B cell (primary cell): ENCODE measurements at regions not wholly inside any gene's neighbourhood (a gene's known extent, or its start where the extent isn't known, plus 50 kb on each side); places are given as distances from the start of the nearest gene placed in this dataset.
"Not testable (repeated sequence)": the region's sequence is repeated elsewhere in the genome, so short reads cannot be mapped to it uniquely, and the experiment has no call there.

Source experiments
- ATAC-seq: fragments of 200-7000 bp; cut with Tn5 transposase; one replicate; pipeline ENCODE4 v1.10.0; 2021; ENCODE audit warnings: low read depth, mild to moderate bottlenecking, moderate number of reproducible peaks, moderate library complexity
- CTCF ChIA-PET: fragments of 350-600 bp; sonication (Branson Sonifier 250); formaldehyde crosslinking; loops from one replicate; lab custom pipeline; 2021; ENCODE audit warnings: antibody characterized with exemption, inconsistent platforms; lab: Charles Lee
- POLR2A ChIA-PET: fragments of 350-600 bp; sonication (Branson Sonifier 250); formaldehyde crosslinking; loops from one replicate; lab custom pipeline; 2021; ENCODE audit warnings: antibody characterized with exemption; lab: Charles Lee
- DNase-seq: peaks from one replicate; pipeline ENCODE4 v3.0.0; 2013
- H2AFZ ChIP-seq: 2 replicates; pipeline ENCODE4 v1.6.1; 2012; ENCODE audit warnings: mild to moderate bottlenecking, low read depth, low read length; ENCODE audit not compliant: insufficient read depth, poor library complexity, severe bottlenecking
- H3K27ac ChIP-seq, 2 donors: 1 replicate in 1 of 2; 2 replicates in 1 of 2; pipeline ENCODE4 v1.5.1; 2012 to 2013; ENCODE audit warnings: low read length in 2 of 2, mild to moderate bottlenecking in 2 of 2, moderate library complexity in 1 of 2
- H3K27me3 ChIP-seq, 4 experiments: fragments of 200-600 bp in 1 of 4; sonication (generic) in 1 of 4; replicated peaks in 1 of 4; 1 replicate in 2 of 4; 2 replicates in 2 of 4; pipeline versions ENCODE4 v1.6.1 to v1.7.0; 2013 to 2016; ENCODE audit warnings: low read length in 3 of 4, mild to moderate bottlenecking in 2 of 4, mixed read lengths in 1 of 4, moderate library complexity in 1 of 4; ENCODE audit not compliant: insufficient read depth in 4 of 4, control insufficient read depth in 3 of 4; ENCODE audit errors: control extremely low read depth in 1 of 4
- H3K36me3 ChIP-seq, 2 experiments: replicated peaks in 1 of 2; 1 replicate in 1 of 2; 2 replicates in 1 of 2; pipeline versions ENCODE4 v1.6.1 to v1.7.1; 2013; ENCODE audit warnings: low read length in 1 of 2; ENCODE audit not compliant: insufficient read depth in 2 of 2, control insufficient read depth in 1 of 2; ENCODE audit errors: control extremely low read depth in 1 of 2, extremely low read depth in 1 of 2
- H3K4me1 ChIP-seq, 2 donors: fragments of 200-600 bp in 1 of 2; sonication (generic) in 1 of 2; 1 replicate in 1 of 2; 2 replicates in 1 of 2; pipeline versions ENCODE4 v1.5.1 to v1.6.1; 2013 to 2017; ENCODE audit warnings: low read length in 2 of 2; ENCODE audit not compliant: control insufficient read depth in 2 of 2, insufficient read depth in 2 of 2
- H3K4me2 ChIP-seq: replicated peaks from 2 replicates; pipeline ENCODE3; 2012; ENCODE audit warnings: mild to moderate bottlenecking, low read depth, low read length; ENCODE audit not compliant: poor library complexity, severe bottlenecking
- H3K4me3 ChIP-seq, 5 experiments: fragments of 200-600 bp in 1 of 5; sonication (generic) in 1 of 5; 1 replicate in 3 of 5; 2 replicates in 2 of 5; pipeline versions ENCODE4 v1.5.1 to v1.7.0; 2011 to 2016; ENCODE audit warnings: low read length in 4 of 5, mild to moderate bottlenecking in 4 of 5, low read depth in 2 of 5, control low read depth in 1 of 5, moderate library complexity in 1 of 5; ENCODE audit not compliant: insufficient read depth in 1 of 5; ENCODE audit errors: control extremely low read depth in 1 of 5, extremely low read depth in 1 of 5
- H3K79me2 ChIP-seq: fragments of 200-600 bp; sonication (generic); one replicate; pipeline ENCODE4 v1.6.0; 2016; ENCODE audit warnings: low read length; ENCODE audit not compliant: control insufficient read depth, insufficient read depth
- H3K9ac ChIP-seq: fragments of 200-600 bp; sonication (generic); 2 replicates; pipeline ENCODE4 v1.6.1; 2017; ENCODE audit warnings: mild to moderate bottlenecking, low read length, moderate library complexity
- H3K9me3 ChIP-seq, 3 donors: one replicate each; pipeline versions ENCODE4 v1.6.1 to v1.7.1; 2013; ENCODE audit warnings: low read length in 2 of 3; ENCODE audit not compliant: control insufficient read depth in 2 of 3, insufficient read depth in 1 of 3; ENCODE audit errors: control extremely low read depth in 1 of 3
- H4K20me1 ChIP-seq: 2 replicates; pipeline ENCODE4 v1.6.0; 2012; ENCODE audit warnings: mild to moderate bottlenecking, low read length; ENCODE audit not compliant: insufficient read depth, control insufficient read depth, poor library complexity, severe bottlenecking
- H3K27ac Mint-ChIP-seq: one replicate; pipeline ENCODE4 v1.8.0; 2021; ENCODE audit warnings: mixed read lengths
- H3K27me3 Mint-ChIP-seq: one replicate; pipeline ENCODE4 v1.8.0; 2021; ENCODE audit warnings: mixed read lengths
- H3K4me1 Mint-ChIP-seq: one replicate; pipeline ENCODE4 v1.8.0; 2021; ENCODE audit warnings: mixed read lengths
- H3K4me3 Mint-ChIP-seq: one replicate; pipeline ENCODE4 v1.8.0; 2021; ENCODE audit warnings: mixed read lengths
- H3K9me3 Mint-ChIP-seq: one replicate; pipeline ENCODE4 v1.8.0; 2022; ENCODE audit warnings: mixed read lengths; ENCODE audit not compliant: insufficient read depth
- WGBS: methylation state at CpG from one replicate; pipeline ENCODE4 v1.1.5; 2013; ENCODE audit warnings: missing lambda C conversion rate; ENCODE audit not compliant: insufficient coverage; 5-methylcytosine and 5-hydroxymethylcytosine counted together
- intact Hi-C: fragments of 100-400 bp; cut with micrococcal nuclease; formaldehyde crosslinking; loops from one replicate; pipeline ENCODE4 v1.10.0; 2022

DNA sequence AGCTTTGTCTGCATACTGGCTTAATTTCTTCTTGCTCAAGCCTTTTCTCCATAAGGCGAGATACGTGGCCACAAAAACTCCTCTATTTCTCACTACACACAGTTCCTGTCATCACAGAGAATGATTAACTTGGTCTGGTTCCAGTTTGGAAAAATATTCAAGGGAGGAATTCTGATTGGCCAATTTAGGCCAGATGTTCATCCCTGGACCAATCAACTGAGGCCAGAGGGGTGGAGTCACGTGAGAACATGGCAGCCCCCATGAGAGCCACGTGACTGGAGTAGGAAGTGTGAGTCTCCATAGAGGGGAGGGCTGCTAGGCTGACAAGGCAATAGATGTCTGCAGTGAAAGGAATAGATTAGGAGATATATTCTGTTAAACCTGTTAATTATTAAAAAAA, 200.0 kb downstream of the OTOP1 start:
- H3K9ac ChIP-seq, H2AFZ ChIP-seq, H3K4me1 Mint-ChIP-seq, H3K4me3 Mint-ChIP-seq, H3K27ac ChIP-seq, H3K4me3 ChIP-seq, H3K36me3 ChIP-seq, intact Hi-C loops, H3K4me1 ChIP-seq, CTCF ChIA-PET, ATAC-seq, H4K20me1 ChIP-seq, DNase-seq, H3K9me3 Mint-ChIP-seq, H3K27me3 ChIP-seq, H3K4me2 ChIP-seq, H3K9me3 ChIP-seq, H3K79me2 ChIP-seq, H3K27ac Mint-ChIP-seq: not testable (repeated sequence)
- peaks cover 14% of the 10 kb centered on the region for H3K27me3 Mint-ChIP-seq
- WGBS: 85% methylated on average over 2 of the region's 4 CpGs
- POLR2A ChIA-PET: interaction anchor here (0.6 kb wide), 1 partner anchor 72 kb away, joined by 3 read pairs; no protein-coding TSS in a partner anchor

DNA sequence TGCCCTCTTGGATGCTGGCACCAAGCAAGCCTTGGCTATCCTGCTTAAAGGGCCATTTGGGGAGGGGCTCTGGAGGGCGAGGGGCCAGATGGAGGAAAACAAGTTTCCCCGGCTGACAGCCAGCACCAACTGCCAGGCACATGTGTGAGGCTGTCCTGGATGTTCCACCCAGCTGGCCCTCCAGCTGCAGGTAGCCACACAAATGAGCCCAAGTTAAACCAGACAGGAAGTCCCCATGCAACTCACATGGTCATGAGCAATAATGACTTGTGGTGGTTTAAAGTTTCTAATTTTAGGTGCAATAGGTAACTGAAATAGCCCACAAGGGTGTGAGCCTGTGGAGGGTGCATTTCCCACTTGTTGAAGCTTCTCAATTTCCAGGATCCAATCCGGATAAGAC, 198.0 kb downstream of the OTOP1 start:
- H3K4me1 Mint-ChIP-seq, H3K4me1 ChIP-seq, H3K9ac ChIP-seq, POLR2A ChIA-PET, H3K27ac Mint-ChIP-seq, DNase-seq, H3K9me3 Mint-ChIP-seq, H3K9me3 ChIP-seq, CTCF ChIA-PET, H3K27me3 ChIP-seq, H3K79me2 ChIP-seq, ATAC-seq, H3K4me3 Mint-ChIP-seq, H3K27ac ChIP-seq, intact Hi-C loops, H3K4me3 ChIP-seq, H4K20me1 ChIP-seq, H3K36me3 ChIP-seq, H2AFZ ChIP-seq, H3K4me2 ChIP-seq: not testable (repeated sequence)
- H3K27me3 Mint-ChIP-seq: peaks cover 18% of the 10 kb centered on the region
- WGBS: 76% methylated on average over 2 of the region's 3 CpGs

DNA sequence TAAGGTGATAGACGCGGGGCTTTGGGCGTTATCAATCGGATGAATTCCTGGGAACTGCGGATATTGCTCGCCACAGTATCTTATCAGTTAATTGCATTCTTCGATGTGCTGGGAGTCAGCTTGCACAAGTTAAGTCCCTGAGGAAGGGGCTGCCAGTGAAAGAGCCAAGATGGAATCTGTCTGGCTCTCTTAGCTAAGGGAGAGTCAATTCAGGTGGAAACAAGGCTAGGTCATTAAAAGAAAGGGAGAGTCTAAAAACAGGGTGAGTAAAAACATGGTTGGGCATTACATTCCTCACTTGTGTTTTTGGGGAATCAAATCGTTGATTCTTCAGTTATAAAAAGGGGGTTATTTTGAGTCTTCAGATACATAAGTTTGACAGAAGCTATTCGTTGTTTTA, 196.2 kb downstream of the OTOP1 start:
- H4K20me1 ChIP-seq, CTCF ChIA-PET: not testable (repeated sequence)

DNA sequence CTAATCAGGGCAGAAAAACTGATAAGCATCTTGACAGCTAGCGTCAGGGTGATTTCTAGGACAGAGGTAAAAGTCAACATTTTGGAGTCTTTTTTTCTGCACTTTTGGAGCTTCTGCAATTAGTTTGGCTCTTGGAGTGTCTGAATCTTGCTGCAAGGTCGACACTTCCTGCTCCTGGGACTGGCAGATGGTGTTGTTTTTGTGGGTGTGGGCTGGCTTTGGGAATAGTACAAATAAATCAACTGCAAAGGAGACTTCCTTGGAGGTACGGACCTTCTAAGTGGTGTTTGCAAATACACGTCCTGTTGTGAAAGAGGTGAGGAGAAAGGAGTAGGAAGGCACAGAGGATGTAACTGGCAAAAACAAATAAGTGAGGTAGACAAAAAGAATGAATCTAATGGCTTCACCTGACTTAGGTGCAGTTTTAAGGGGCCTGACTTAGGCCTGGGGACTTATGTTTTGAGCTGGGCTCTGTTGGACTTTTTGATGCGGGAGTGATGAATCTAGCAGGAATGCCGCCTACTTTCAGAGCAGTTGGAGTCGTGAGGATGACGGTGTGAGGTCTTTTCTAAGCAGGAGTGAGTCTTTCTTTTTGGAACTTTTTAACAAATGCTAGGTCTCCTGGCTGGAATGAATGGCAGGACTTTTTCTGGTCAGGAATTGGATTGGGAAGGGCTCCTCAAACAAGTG, 195.1 kb downstream of the OTOP1 start:
- H3K4me3 Mint-ChIP-seq, H3K27ac Mint-ChIP-seq, intact Hi-C loops, H4K20me1 ChIP-seq, CTCF ChIA-PET, H3K36me3 ChIP-seq, H3K9ac ChIP-seq, POLR2A ChIA-PET, H3K4me2 ChIP-seq, ATAC-seq, H2AFZ ChIP-seq, H3K4me1 Mint-ChIP-seq, H3K27me3 ChIP-seq, H3K79me2 ChIP-seq, H3K9me3 ChIP-seq, H3K27ac ChIP-seq, H3K9me3 Mint-ChIP-seq, DNase-seq, H3K4me3 ChIP-seq, H3K4me1 ChIP-seq: not testable (repeated sequence)
- WGBS: 68% methylated on average over 7 of the region's 8 CpGs
- peaks cover 21% of the 10 kb centered on the region for H3K27me3 Mint-ChIP-seq

More for the DNA sequence above, 196.2 kb downstream of the OTOP1 start:
- intact Hi-C loops, H3K27ac ChIP-seq, DNase-seq, H3K4me2 ChIP-seq, H3K9ac ChIP-seq, POLR2A ChIA-PET, H3K36me3 ChIP-seq, H3K4me1 Mint-ChIP-seq, H3K79me2 ChIP-seq, H3K9me3 Mint-ChIP-seq, H3K27ac Mint-ChIP-seq, ATAC-seq, H2AFZ ChIP-seq, H3K4me3 ChIP-seq, H3K4me3 Mint-ChIP-seq, H3K4me1 ChIP-seq, H3K9me3 ChIP-seq, H3K27me3 ChIP-seq: not testable (repeated sequence)
- WGBS: 100% methylated on average over 1 of the region's 9 CpGs
- peaks cover 21% of the 10 kb centered on the region for H3K27me3 Mint-ChIP-seq
